A673 (cell line): ENCODE measurements at regions not wholly inside any gene's neighbourhood (a gene's known extent, or its start where the extent isn't known, plus 50 kb on each side); places are given as distances from the start of the nearest gene placed in this dataset.

Experiments
- CTCF ChIP-seq: fragments of 300-800, 200-600 bp; sonication (generic); conservative IDR thresholded peaks from 2 replicates; pipeline ENCODE4 v1.5.1; 2017; ENCODE audit warnings: low read depth, mild to moderate bottlenecking, antibody characterized with exemption, low read length, moderate library complexity, mixed read lengths
- EZH2 ChIP-seq: fragments of 200-600 bp; sonication (generic); IDR thresholded peaks from 2 replicates; pipeline ENCODE4 v1.6.1; 2017; ENCODE audit warnings: borderline replicate concordance, low read depth, mild to moderate bottlenecking, mixed read lengths, antibody characterized with exemption, low read length; ENCODE audit not compliant: poor library complexity, severe bottlenecking

- TF ChIP-seq CTCF = no peak
- no peak for TF ChIP-seq EZH2
Measured at GRCh38 chr6:71385111-71385822, 96.7 kb downstream of the OGFRL1 start.
